WTC11 (cell line): ENCODE measurements at regions not wholly inside any gene's neighbourhood (a gene's known extent, or its start where the extent isn't known, plus 50 kb on each side); places are given as distances from the start of the nearest gene placed in this dataset.

ENCODE experiments used
- ATAC-seq: fragments of 200-7000 bp; cut with Tn5 transposase; 2 replicates; pipeline ENCODE4 v1.10.0; 2021; ENCODE audit warnings: mild to moderate bottlenecking, moderate library complexity
- CTCF ChIA-PET: fragments of 300-600 bp; sonication (Branson Sonifier 250); formaldehyde crosslinking; loops from one replicate; lab custom pipeline; 2021; ENCODE audit warnings: antibody characterized with exemption; lab: Charles Lee
- POLR2A ChIA-PET: fragments of 350-600 bp; sonication (Branson Sonifier 250); formaldehyde crosslinking; loops from one replicate; lab custom pipeline; 2021; ENCODE audit warnings: antibody characterized with exemption; lab: Charles Lee
- DNase-seq: peaks from one replicate; pipeline ENCODE4 v3.0.0; 2021; ENCODE audit warnings: low spot score
- H3K27ac Mint-ChIP-seq: 2 replicates; pipeline ENCODE4 v1.8.0; 2021; ENCODE audit warnings: mixed read lengths
- H3K27me3 Mint-ChIP-seq: 2 replicates; pipeline ENCODE4 v1.8.0; 2021; ENCODE audit warnings: low read depth, mild to moderate bottlenecking, moderate library complexity, mixed read lengths
- H3K36me3 Mint-ChIP-seq: 2 replicates; pipeline ENCODE4 v1.8.0; 2021; ENCODE audit warnings: mixed read lengths
- H3K4me1 Mint-ChIP-seq: 2 replicates; pipeline ENCODE4 v1.8.0; 2022; ENCODE audit warnings: mixed read lengths
- H3K4me3 Mint-ChIP-seq: 2 replicates; pipeline ENCODE4 v1.8.0; 2021; ENCODE audit warnings: mild to moderate bottlenecking, moderate library complexity, mixed read lengths
- H3K9me3 Mint-ChIP-seq: 2 replicates; pipeline ENCODE4 v1.8.0; 2021; ENCODE audit warnings: mixed read lengths
- ARID4B ChIP-seq: sonication (generic); formaldehyde crosslinking; IDR thresholded peaks from 2 replicates; pipeline ENCODE4 v1.8.0; 2023; ENCODE audit warnings: missing genetic modification reagents, mild to moderate bottlenecking, borderline replicate concordance
- ATF6 ChIP-seq: sonication (generic); formaldehyde crosslinking; IDR thresholded peaks from 2 replicates; pipeline ENCODE4 v1.8.1; 2023; ENCODE audit warnings: mild to moderate bottlenecking, missing genetic modification reagents
- ESRRA ChIP-seq: sonication (generic); formaldehyde crosslinking; IDR thresholded peaks from 2 replicates; pipeline ENCODE4 v1.8.1; 2022; ENCODE audit warnings: mild to moderate bottlenecking, missing genetic modification reagents, borderline replicate concordance
- FOXP4 ChIP-seq: sonication (generic); formaldehyde crosslinking; IDR thresholded peaks from 2 replicates; pipeline ENCODE4 v1.8.0; 2022; ENCODE audit warnings: mild to moderate bottlenecking, missing genetic modification reagents
- MYBL2 ChIP-seq: sonication (generic); formaldehyde crosslinking; IDR thresholded peaks from 2 replicates; pipeline ENCODE4 v1.8.1; 2023; ENCODE audit warnings: mild to moderate bottlenecking, moderate library complexity, missing genetic modification reagents
- SP1 ChIP-seq: sonication (generic); formaldehyde crosslinking; conservative IDR thresholded peaks from 2 replicates; pipeline ENCODE4 v1.8.1; 2022; ENCODE audit warnings: missing genetic modification reagents
- STAT6 ChIP-seq: sonication (generic); formaldehyde crosslinking; conservative IDR thresholded peaks from 2 replicates; pipeline ENCODE4 v1.8.1; 2023; ENCODE audit warnings: mild to moderate bottlenecking, low read depth, missing genetic modification reagents, moderate library complexity
- USF2 ChIP-seq: sonication (generic); formaldehyde crosslinking; IDR thresholded peaks from 2 replicates; pipeline ENCODE4 v1.8.1; 2023; ENCODE audit warnings: mild to moderate bottlenecking, missing genetic modification reagents, moderate library complexity
- ZNF138 ChIP-seq: sonication (generic); formaldehyde crosslinking; conservative IDR thresholded peaks from 2 replicates; pipeline ENCODE4 v1.8.1; 2022; ENCODE audit warnings: mild to moderate bottlenecking, moderate library complexity, missing genetic modification reagents
- ZNF317 ChIP-seq: sonication (generic); formaldehyde crosslinking; IDR thresholded peaks from 2 replicates; pipeline ENCODE4 v1.8.1; 2023; ENCODE audit warnings: low read depth, mild to moderate bottlenecking, moderate library complexity, missing genetic modification reagents, borderline replicate concordance

GRCh38 chr4:16351161-16351560 lies 124.9 kb upstream of the TAPT1 start (continued):
- TF ChIP-seq STAT6 (CRISPR knock-in tag) (no peak), ZNF317 (CRISPR knock-in tag) (no peak), SP1 (CRISPR knock-in tag) (no peak), ARID4B (no peak), ZNF138 (CRISPR knock-in tag) (no peak)

GRCh38 chr4:16344853-16345252 lies 118.6 kb upstream of the TAPT1 start:
- H3K4me1 Mint-ChIP-seq: peaks cover 6% of the 10 kb centered on the region
- no peak overlapping the region for H3K4me3 Mint-ChIP-seq
- H3K36me3 Mint-ChIP-seq: no peaks in the 10 kb centered on the region
- POLR2A ChIA-PET: no interaction called here
- DNase-seq (no peak), ATAC-seq (no peak)
- CTCF ChIA-PET: no interaction called here
- no peak overlapping the region for H3K27ac Mint-ChIP-seq
- H3K27me3 Mint-ChIP-seq: no peaks in the 10 kb centered on the region
- peaks cover 10% of the 10 kb centered on the region; the same call in 1 of the 2 replicates for H3K9me3 Mint-ChIP-seq
- no peak for TF ChIP-seq ATF6 (CRISPR knock-in tag)
- no peak for TF ChIP-seq USF2 (CRISPR knock-in tag)
- TF ChIP-seq, all 79 proteins: peak for 0

GRCh38 chr4:16337936-16338335 lies 111.7 kb upstream of the TAPT1 start:
- ATAC-seq (no peak), DNase-seq (no peak)
- Mint-ChIP-seq H3K4me1 (no peaks in the 10 kb centered on the region), H3K9me3 (no peaks in the 10 kb centered on the region), H3K36me3 (no peaks in the 10 kb centered on the region), H3K4me3 (no peak overlapping the region), H3K27ac (no peak overlapping the region), H3K27me3 (no peaks in the 10 kb centered on the region)
- ChIA-PET POLR2A (no interaction called here), CTCF (no interaction called here)
- TF ChIP-seq MYBL2 (no peak), ESRRA (CRISPR knock-in tag) (no peak), FOXP4 (no peak)
